DND-41 (cell line): ENCODE measurements at regions not wholly inside any gene's neighbourhood (a gene's known extent, or its start where the extent isn't known, plus 50 kb on each side); places are given as distances from the start of the nearest gene placed in this dataset.

ENCODE experiments used
- ATAC-seq: fragments of 200-7000 bp; cut with Tn5 transposase; 3 replicates; pipeline ENCODE4 v1.9.1; 2021; ENCODE audit warnings: low read depth; ENCODE audit not compliant: insufficient read depth
- DNase-seq: peaks from one replicate; pipeline ENCODE4 v3.0.0-alpha.2; 2020
- H2AFZ ChIP-seq: 2 replicates; pipeline ENCODE4 v1.6.0; 2012; ENCODE audit warnings: low read depth, low read length
- H3K27ac ChIP-seq: 2 replicates; pipeline ENCODE4 v1.5.1; 2012; ENCODE audit warnings: low read length, inconsistent platforms
- H3K27me3 ChIP-seq: fragments of 200-600 bp; sonication (generic); 2 replicates; pipeline ENCODE4 v1.6.0; 2012; ENCODE audit warnings: low read length, mild to moderate bottlenecking, inconsistent platforms; ENCODE audit not compliant: insufficient read depth, poor library complexity
- H3K36me3 ChIP-seq: 2 replicates; pipeline ENCODE4 v1.5.1; 2012; ENCODE audit warnings: low read length, inconsistent platforms; ENCODE audit not compliant: insufficient read depth
- H3K4me1 ChIP-seq: 2 replicates; pipeline ENCODE4 v1.5.1; 2012; ENCODE audit warnings: mild to moderate bottlenecking, low read length; ENCODE audit not compliant: insufficient read depth
- H3K4me2 ChIP-seq: 2 replicates; pipeline ENCODE4 v1.6.0; 2012; ENCODE audit warnings: mild to moderate bottlenecking, moderate library complexity, low read length, inconsistent platforms; ENCODE audit not compliant: insufficient read depth
- H3K4me3 ChIP-seq, 2 experiments: fragments of 200-600 bp in 1 of 2; shearing (Covaris generic) in 1 of 2; 2 replicates each; pipeline ENCODE4 v1.5.1; 2012 to 2016; ENCODE audit warnings: inconsistent platforms in 2 of 2, low read length in 2 of 2, mild to moderate bottlenecking in 2 of 2, low read depth in 1 of 2, moderate library complexity in 1 of 2
- H3K79me2 ChIP-seq: 2 replicates; pipeline ENCODE4 v1.6.0; 2012; ENCODE audit warnings: low read length, inconsistent platforms; ENCODE audit not compliant: insufficient read depth
- H3K9ac ChIP-seq: 2 replicates; pipeline ENCODE4 v1.6.0; 2012; ENCODE audit warnings: low read depth, mild to moderate bottlenecking, inconsistent platforms, low read length, moderate library complexity
- H3K9me3 ChIP-seq: 2 replicates; pipeline ENCODE4 v1.5.1; 2012; ENCODE audit warnings: low read length, moderate library complexity, mild to moderate bottlenecking, inconsistent platforms; ENCODE audit not compliant: insufficient read depth, severe bottlenecking
- H4K20me1 ChIP-seq: 2 replicates; pipeline ENCODE4 v1.6.0; 2012; ENCODE audit warnings: low read length; ENCODE audit not compliant: insufficient read depth
- EZH2 ChIP-seq: IDR thresholded peaks from 3 replicates; pipeline ENCODE4 v1.6.1; 2012; ENCODE audit warnings: borderline replicate concordance, low read depth, mild to moderate bottlenecking, moderate library complexity, low read length, inconsistent platforms; ENCODE audit not compliant: severe bottlenecking
- TF ChIP-seq, protein P1 (sequence below): IDR thresholded peaks from 2 replicates; pipeline ENCODE4 v1.5.1; 2012; ENCODE audit warnings: borderline replicate concordance, low read length, moderate library complexity, mild to moderate bottlenecking; ENCODE audit not compliant: poor library complexity, severe bottlenecking; ENCODE audit errors: extremely low read depth

- ATAC-seq = no peak
- Histone ChIP-seq H3K79me2 (no peaks in the 10 kb centered on the region), H3K27ac (no peak overlapping the region), H3K4me1 (no peaks in the 10 kb centered on the region), H3K4me3 (no peak overlapping the region), H3K9ac (no peak overlapping the region), H3K36me3 (no peaks in the 10 kb centered on the region), H2AFZ (no peak overlapping the region), H3K9me3 (no peaks in the 10 kb centered on the region), H3K27me3 (no peaks in the 10 kb centered on the region), H4K20me1 (no peaks in the 10 kb centered on the region), H3K4me2 (no peak overlapping the region)
- DNase-seq = no peak
- no peak for TF ChIP-seq EZH2
- TF ChIP-seq, protein P1, sequence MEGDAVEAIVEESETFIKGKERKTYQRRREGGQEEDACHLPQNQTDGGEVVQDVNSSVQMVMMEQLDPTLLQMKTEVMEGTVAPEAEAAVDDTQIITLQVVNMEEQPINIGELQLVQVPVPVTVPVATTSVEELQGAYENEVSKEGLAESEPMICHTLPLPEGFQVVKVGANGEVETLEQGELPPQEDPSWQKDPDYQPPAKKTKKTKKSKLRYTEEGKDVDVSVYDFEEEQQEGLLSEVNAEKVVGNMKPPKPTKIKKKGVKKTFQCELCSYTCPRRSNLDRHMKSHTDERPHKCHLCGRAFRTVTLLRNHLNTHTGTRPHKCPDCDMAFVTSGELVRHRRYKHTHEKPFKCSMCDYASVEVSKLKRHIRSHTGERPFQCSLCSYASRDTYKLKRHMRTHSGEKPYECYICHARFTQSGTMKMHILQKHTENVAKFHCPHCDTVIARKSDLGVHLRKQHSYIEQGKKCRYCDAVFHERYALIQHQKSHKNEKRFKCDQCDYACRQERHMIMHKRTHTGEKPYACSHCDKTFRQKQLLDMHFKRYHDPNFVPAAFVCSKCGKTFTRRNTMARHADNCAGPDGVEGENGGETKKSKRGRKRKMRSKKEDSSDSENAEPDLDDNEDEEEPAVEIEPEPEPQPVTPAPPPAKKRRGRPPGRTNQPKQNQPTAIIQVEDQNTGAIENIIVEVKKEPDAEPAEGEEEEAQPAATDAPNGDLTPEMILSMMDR = no peak
These were observed 456.5 kb upstream of the ADGRL3 start for GRCh38 chr4:60743654-60744053.

- Histone ChIP-seq H3K27me3 (no peaks in the 10 kb centered on the region), H3K4me1 (no peaks in the 10 kb centered on the region), H3K4me3 (no peak overlapping the region), H3K9ac (no peak overlapping the region), H3K9me3 (no peaks in the 10 kb centered on the region), H2AFZ (no peak overlapping the region), H4K20me1 (no peaks in the 10 kb centered on the region), H3K36me3 (no peaks in the 10 kb centered on the region), H3K27ac (no peak overlapping the region), H3K4me2 (no peak overlapping the region), H3K79me2 (no peaks in the 10 kb centered on the region)
- no peak for DNase-seq
- no peak for ATAC-seq
- TF ChIP-seq, protein P1 = no peak
These were observed 455.4 kb upstream of the ADGRL3 start for GRCh38 chr4:60744767-60745166.

DNA sequence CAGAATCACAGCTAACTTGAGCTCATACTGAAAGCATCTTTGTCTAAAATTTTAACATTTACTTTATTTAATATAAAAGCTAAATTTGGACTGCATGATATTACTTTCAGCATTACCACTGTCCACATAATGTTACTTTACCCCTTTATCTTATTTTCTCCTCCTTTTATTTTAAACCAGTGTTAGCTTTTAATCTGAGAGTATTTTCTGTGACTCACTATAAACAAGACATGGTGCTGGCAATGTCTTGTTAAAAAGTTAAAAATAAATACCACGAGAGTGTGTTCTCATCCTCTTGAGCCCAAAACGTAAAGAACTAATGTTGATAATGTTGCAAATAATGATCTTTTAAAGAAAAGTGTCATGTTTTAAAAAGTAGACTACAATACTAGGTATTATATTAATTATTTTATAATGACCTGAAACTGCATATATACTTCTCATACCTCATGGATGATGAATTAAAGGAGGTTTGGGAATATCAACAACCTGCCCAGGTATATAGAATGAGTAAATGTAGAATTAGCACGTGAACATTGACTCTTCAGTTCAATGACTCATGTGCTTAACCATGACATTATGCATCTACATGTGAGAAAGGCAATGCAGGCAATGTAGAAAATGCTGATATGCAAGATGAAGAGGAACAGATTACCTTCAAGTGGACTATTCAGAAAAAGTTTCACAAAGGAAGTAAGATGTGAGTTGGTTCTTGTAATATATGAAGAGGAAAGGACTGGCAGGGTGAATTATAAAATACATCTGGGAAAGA lies 454.1 kb upstream of the ADGRL3 start:
- no peaks in the 10 kb centered on the region for H3K79me2 ChIP-seq
- H3K9ac ChIP-seq = no peak overlapping the region
- H2AFZ ChIP-seq = no peak overlapping the region
- H3K4me2 ChIP-seq = no peak overlapping the region
- H3K9me3 ChIP-seq = no peaks in the 10 kb centered on the region
- H3K27me3 ChIP-seq = no peaks in the 10 kb centered on the region
- no peaks in the 10 kb centered on the region for H3K36me3 ChIP-seq
- no peak overlapping the region for H3K27ac ChIP-seq
- TF ChIP-seq EZH2 = no peak
- TF ChIP-seq, protein P1 = no peak
- DNase-seq (no peak), ATAC-seq (no peak)
- no peak overlapping the region for H3K4me3 ChIP-seq
- no peaks in the 10 kb centered on the region for H3K4me1 ChIP-seq
- no peaks in the 10 kb centered on the region for H4K20me1 ChIP-seq
